Neural progenitor cell (in vitro differentiated cells): ENCODE measurements at regions not wholly inside any gene's neighbourhood (a gene's known extent, or its start where the extent isn't known, plus 50 kb on each side); places are given as distances from the start of the nearest gene placed in this dataset.

Source experiments
- DNase-seq: peaks from one replicate; pipeline ENCODE4 v3.0.0-alpha.2; 2016; ENCODE audit warnings: low spot score
- H2AFZ ChIP-seq: fragments of 200-600 bp; sonication (generic); replicated peaks from 2 replicates; pipeline ENCODE4 v1.6.1; 2016; ENCODE audit warnings: antibody characterized with exemption
- H3F3A ChIP-seq: fragments of 200-600 bp; sonication (generic); 2 replicates; pipeline ENCODE4 v1.6.1; 2016; ENCODE audit warnings: antibody characterized with exemption, low read depth
- H3K27ac ChIP-seq: fragments of 200-600 bp; sonication (generic); 2 replicates; pipeline ENCODE4 v1.5.1; 2016; ENCODE audit warnings: mild to moderate bottlenecking
- H3K27me3 ChIP-seq: fragments of 200-600 bp; sonication (generic); 2 replicates; pipeline ENCODE4 v1.6.1; 2016; ENCODE audit warnings: mild to moderate bottlenecking, moderate library complexity
- H3K36me3 ChIP-seq: fragments of 200-600 bp; sonication (generic); 2 replicates; pipeline ENCODE4 v1.5.1; 2016
- H3K4me1 ChIP-seq: fragments of 200-600 bp; sonication (generic); 2 replicates; pipeline ENCODE4 v1.6.1; 2016; ENCODE audit warnings: mixed run types
- H3K4me2 ChIP-seq: fragments of 200-600 bp; sonication (generic); 2 replicates; pipeline ENCODE4 v1.6.1; 2016
- H3K4me3 ChIP-seq: fragments of 200-600 bp; sonication (generic); 2 replicates; pipeline ENCODE4 v1.5.1; 2016
- H3K79me2 ChIP-seq: fragments of 200-600 bp; sonication (generic); 2 replicates; pipeline ENCODE4 v1.6.1; 2016; ENCODE audit warnings: low read depth
- H3K9ac ChIP-seq: fragments of 200-600 bp; sonication (generic); 2 replicates; pipeline ENCODE4 v1.6.1; 2016
- H3K9me3 ChIP-seq: fragments of 200-600 bp; sonication (generic); 2 replicates; pipeline ENCODE4 v1.5.1; 2016; ENCODE audit warnings: low read depth
- H4K20me1 ChIP-seq: fragments of 200-600 bp; sonication (generic); 2 replicates; pipeline ENCODE4 v1.6.1; 2016; ENCODE audit warnings: low read depth
- H3K27ac Mint-ChIP-seq: 3 replicates; pipeline ENCODE4 v1.8.0; 2021; ENCODE audit warnings: mixed read lengths
- H3K27me3 Mint-ChIP-seq: 2 replicates; pipeline ENCODE4 v1.8.0; 2022; ENCODE audit warnings: low read depth, mild to moderate bottlenecking, inconsistent platforms, moderate library complexity, mixed read lengths; ENCODE audit not compliant: insufficient read depth
- H3K36me3 Mint-ChIP-seq: 3 replicates; pipeline ENCODE4 v1.8.0; 2021; ENCODE audit warnings: mixed read lengths
- H3K4me1 Mint-ChIP-seq: 3 replicates; pipeline ENCODE4 v1.8.0; 2021; ENCODE audit warnings: mixed read lengths
- H3K4me3 Mint-ChIP-seq: 3 replicates; pipeline ENCODE4 v1.8.0; 2021; ENCODE audit warnings: mild to moderate bottlenecking, moderate library complexity, mixed read lengths
- H3K9me3 Mint-ChIP-seq: 3 replicates; pipeline ENCODE4 v1.8.0; 2020; ENCODE audit warnings: mixed read lengths
- CTCF ChIP-seq: fragments of 200-600 bp; sonication (generic); IDR thresholded peaks from 2 replicates; pipeline ENCODE4 v1.5.1; 2017; ENCODE audit warnings: antibody characterized with exemption, mild to moderate bottlenecking
- EZH2 ChIP-seq: fragments of 200-600 bp; sonication (generic); IDR thresholded peaks from 2 replicates; pipeline ENCODE4 v1.6.1; 2017; ENCODE audit warnings: antibody characterized with exemption, mild to moderate bottlenecking, moderate library complexity
- EZH2phosphoT487 ChIP-seq: fragments of 200-600 bp; sonication (generic); IDR thresholded peaks from 2 replicates; pipeline ENCODE4 v1.6.1; 2017; ENCODE audit warnings: antibody characterized with exemption

GRCh38 chr7:94212160-94212559, 182.5 kb upstream of the COL1A2 start:
- Mint-ChIP-seq H3K27me3 (no peaks in the 10 kb centered on the region), H3K36me3 (no peaks in the 10 kb centered on the region), H3K27ac (no peak overlapping the region), H3K4me3 (no peak overlapping the region), H3K4me1 (no peaks in the 10 kb centered on the region), H3K9me3 (peaks cover 5% of the 10 kb centered on the region)
- Histone ChIP-seq H3K4me2 (peak overlapping the region; percentile 69), H3K36me3 (no peaks in the 10 kb centered on the region), H3K9me3 (no peaks in the 10 kb centered on the region), H3K27me3 (no peaks in the 10 kb centered on the region), H3K27ac (peak overlapping the region; percentile 46), H3K79me2 (no peaks in the 10 kb centered on the region), H3K9ac (no peak overlapping the region), H3K4me1 (peaks cover 20% of the 10 kb centered on the region), H3K4me3 (no peak overlapping the region), H3F3A (peaks cover 13% of the 10 kb centered on the region), H4K20me1 (no peaks in the 10 kb centered on the region), H2AFZ (no peak overlapping the region)
- TF ChIP-seq EZH2phosphoT487 (no peak), CTCF (no peak), EZH2 (no peak)
- DNase-seq: peak; percentile 72

DNA sequence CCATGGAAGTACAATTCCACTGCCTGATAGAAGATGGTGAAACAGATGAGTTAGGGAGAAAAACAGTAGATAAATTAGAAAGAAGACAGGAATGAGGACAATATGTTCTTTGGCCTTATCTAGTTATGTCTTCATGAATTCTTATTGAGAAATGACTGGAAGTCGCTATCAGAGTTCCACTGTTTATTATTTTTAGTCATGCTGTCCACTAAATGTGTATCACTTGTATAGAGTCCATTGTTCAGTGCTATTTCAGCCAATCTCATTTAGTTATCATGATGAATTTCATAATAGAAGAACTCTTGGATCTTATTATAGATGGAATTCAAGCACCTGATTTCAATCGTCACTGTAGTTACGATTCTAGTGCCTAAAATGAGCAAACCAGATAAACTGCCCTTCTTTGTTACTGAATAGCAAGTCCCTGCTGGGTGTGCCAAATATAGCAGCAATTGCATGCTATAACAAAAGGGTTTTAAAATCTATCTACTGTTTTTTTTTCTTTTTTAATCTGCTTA, 177.7 kb upstream of the COL1A2 start:
- Mint-ChIP-seq H3K27me3 (peaks cover 3% of the 10 kb centered on the region), H3K4me3 (no peak overlapping the region), H3K36me3 (no peaks in the 10 kb centered on the region), H3K9me3 (peaks cover 6% of the 10 kb centered on the region), H3K4me1 (no peaks in the 10 kb centered on the region), H3K27ac (no peak overlapping the region)
- H3K9me3 ChIP-seq: no peaks in the 10 kb centered on the region
- DNase-seq: no peak
- no peak overlapping the region for H3K4me3 ChIP-seq
- peaks cover 8% of the 10 kb centered on the region for H3F3A ChIP-seq
- no peak overlapping the region for H3K9ac ChIP-seq
- H4K20me1 ChIP-seq: no peaks in the 10 kb centered on the region
- H3K27me3 ChIP-seq: no peaks in the 10 kb centered on the region
- H3K4me1 ChIP-seq: peaks cover 12% of the 10 kb centered on the region
- H3K27ac ChIP-seq: no peak overlapping the region
- H3K36me3 ChIP-seq: no peaks in the 10 kb centered on the region
- TF ChIP-seq EZH2: no peak
- no peak for TF ChIP-seq EZH2phosphoT487
- no peak for TF ChIP-seq CTCF
- H2AFZ ChIP-seq: no peak overlapping the region
- no peak overlapping the region for H3K4me2 ChIP-seq
- no peaks in the 10 kb centered on the region for H3K79me2 ChIP-seq

DNA sequence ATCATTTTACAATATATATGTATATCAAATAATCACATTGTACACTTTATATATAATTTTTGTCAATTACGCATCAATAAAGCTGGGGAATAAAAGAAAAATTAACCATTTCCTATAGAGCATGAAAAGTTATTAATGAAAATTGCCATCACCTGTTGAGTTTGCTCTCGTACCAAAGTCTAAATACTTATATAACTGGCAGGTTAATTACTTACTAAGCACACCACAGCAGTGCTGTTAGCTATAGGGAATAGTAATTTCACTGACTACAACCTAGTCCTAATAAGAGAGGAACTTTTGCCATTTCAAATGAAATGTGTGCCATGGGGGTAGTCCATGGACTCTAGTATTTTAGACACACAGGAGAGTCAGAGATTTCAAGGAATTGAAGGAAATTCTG, 176.9 kb upstream of the COL1A2 start:
- Histone ChIP-seq H3K4me3 (no peak overlapping the region), H4K20me1 (no peaks in the 10 kb centered on the region), H3K27me3 (no peaks in the 10 kb centered on the region), H3K4me2 (no peak overlapping the region), H3K9ac (no peak overlapping the region), H3K36me3 (no peaks in the 10 kb centered on the region), H3K9me3 (no peaks in the 10 kb centered on the region), H3K79me2 (no peaks in the 10 kb centered on the region), H3K27ac (no peak overlapping the region), H3F3A (peaks cover 1% of the 10 kb centered on the region), H3K4me1 (peaks cover 4% of the 10 kb centered on the region), H2AFZ (no peak overlapping the region)
- H3K36me3 Mint-ChIP-seq: no peaks in the 10 kb centered on the region
- no peak overlapping the region for H3K27ac Mint-ChIP-seq
- no peak for DNase-seq
- H3K4me3 Mint-ChIP-seq: no peak overlapping the region
- H3K27me3 Mint-ChIP-seq: peaks cover 3% of the 10 kb centered on the region
- peaks cover 2% of the 10 kb centered on the region for H3K4me1 Mint-ChIP-seq
- H3K9me3 Mint-ChIP-seq: peaks cover 6% of the 10 kb centered on the region
- no peak for TF ChIP-seq CTCF
- no peak for TF ChIP-seq EZH2phosphoT487
- no peak for TF ChIP-seq EZH2
